ENCODE measurements at regions not wholly inside any gene's neighbourhood (a gene's known extent, or its start where the extent isn't known, plus 50 kb on each side); places are given as distances from the start of the nearest gene placed in this dataset.

DNA sequence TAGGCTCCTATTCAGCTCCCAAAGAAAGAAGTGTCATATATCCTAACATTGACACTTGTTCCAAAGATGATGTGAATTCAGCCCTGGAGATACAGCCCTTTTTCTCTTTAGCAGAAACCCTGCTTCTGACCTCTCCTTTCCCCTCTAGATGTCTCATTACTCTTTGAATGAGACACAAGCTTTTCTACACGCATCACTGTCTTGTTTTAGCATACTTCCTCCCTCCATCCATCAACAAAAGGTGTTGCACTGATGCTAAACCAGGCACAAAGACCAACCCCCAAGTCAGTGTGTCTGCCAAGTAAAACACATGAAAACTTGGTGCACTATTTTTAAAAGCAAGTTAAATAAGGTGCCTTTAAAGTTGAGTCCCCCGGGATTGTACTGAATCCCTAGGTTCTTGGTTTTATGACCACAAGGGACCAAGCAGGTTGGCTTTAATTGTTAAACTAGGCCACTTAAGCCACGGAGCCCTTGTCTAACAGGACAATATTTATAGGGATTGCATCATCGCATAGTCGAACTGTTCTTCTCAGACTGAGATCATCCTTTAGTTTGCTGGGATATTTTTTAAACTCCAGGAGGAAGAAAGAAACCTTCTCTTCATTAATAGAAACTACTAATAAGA is 101.0 kb upstream of the GUCA2B start:
- Histone ChIP-seq H3K4me2 (no peak overlapping the region), H3K27ac (no peak overlapping the region), H3K36me3 (replicated peaks; ENCODE audit: insufficient read depth, low read depth) (no peaks in the 10 kb centered on the region), H3K9me2 (replicated peaks; ENCODE audit: insufficient read depth) (no peaks in the 10 kb centered on the region), H3K27me3 (peaks cover 15% of the 10 kb centered on the region), H3K4me3 (no peak overlapping the region), H3K4me1 (ENCODE audit: insufficient read depth) (no peaks in the 10 kb centered on the region), H3K9me3 (ENCODE audit: low read depth) (no peaks in the 10 kb centered on the region), H3K79me2 (no peaks in the 10 kb centered on the region), H2AFZ (no peak overlapping the region), H4K20me1 (ENCODE audit: insufficient read depth, poor library complexity, severe bottlenecking) (no peaks in the 10 kb centered on the region)
- no peak for DNase-seq (ENCODE audit: low spot score)
- TF ChIP-seq, protein P1, sequence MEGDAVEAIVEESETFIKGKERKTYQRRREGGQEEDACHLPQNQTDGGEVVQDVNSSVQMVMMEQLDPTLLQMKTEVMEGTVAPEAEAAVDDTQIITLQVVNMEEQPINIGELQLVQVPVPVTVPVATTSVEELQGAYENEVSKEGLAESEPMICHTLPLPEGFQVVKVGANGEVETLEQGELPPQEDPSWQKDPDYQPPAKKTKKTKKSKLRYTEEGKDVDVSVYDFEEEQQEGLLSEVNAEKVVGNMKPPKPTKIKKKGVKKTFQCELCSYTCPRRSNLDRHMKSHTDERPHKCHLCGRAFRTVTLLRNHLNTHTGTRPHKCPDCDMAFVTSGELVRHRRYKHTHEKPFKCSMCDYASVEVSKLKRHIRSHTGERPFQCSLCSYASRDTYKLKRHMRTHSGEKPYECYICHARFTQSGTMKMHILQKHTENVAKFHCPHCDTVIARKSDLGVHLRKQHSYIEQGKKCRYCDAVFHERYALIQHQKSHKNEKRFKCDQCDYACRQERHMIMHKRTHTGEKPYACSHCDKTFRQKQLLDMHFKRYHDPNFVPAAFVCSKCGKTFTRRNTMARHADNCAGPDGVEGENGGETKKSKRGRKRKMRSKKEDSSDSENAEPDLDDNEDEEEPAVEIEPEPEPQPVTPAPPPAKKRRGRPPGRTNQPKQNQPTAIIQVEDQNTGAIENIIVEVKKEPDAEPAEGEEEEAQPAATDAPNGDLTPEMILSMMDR (IDR thresholded peaks at IDR 0.05; ENCODE audit: poor library complexity): no peak
- 70% methylated on average over 5 of the region's 5 CpGs for WGBS (ENCODE audit: low lambda C conversion rate, missing lambda C conversion rate)

DNA sequence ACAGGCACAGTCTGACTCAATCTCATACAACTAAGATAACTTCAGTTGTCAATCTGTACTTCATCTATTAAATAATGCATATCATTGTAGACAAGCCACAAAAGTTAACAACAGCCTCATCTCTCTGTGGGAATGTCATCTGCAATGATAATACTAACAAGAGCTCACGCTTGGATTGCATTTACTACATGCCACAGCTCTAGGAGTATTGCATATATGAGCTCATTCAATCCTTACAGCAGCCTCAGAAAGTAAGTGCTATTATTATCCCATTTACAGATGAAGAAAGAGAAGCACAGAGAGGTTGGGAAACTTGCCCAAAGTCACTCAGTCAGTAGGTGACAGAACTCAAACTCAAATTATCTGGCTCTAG is 105.7 kb upstream of the GUCA2B start:
- Histone ChIP-seq H3K9me3 (ENCODE audit: low read depth) (no peaks in the 10 kb centered on the region), H3K4me1 (ENCODE audit: insufficient read depth) (no peaks in the 10 kb centered on the region), H3K36me3 (replicated peaks; ENCODE audit: insufficient read depth, low read depth) (no peaks in the 10 kb centered on the region), H3K9me2 (replicated peaks; ENCODE audit: insufficient read depth) (no peaks in the 10 kb centered on the region), H3K27ac (no peak overlapping the region), H3K79me2 (no peaks in the 10 kb centered on the region), H3K27me3 (peaks cover 15% of the 10 kb centered on the region), H2AFZ (no peak overlapping the region), H3K4me3 (no peak overlapping the region), H3K4me2 (no peak overlapping the region), H4K20me1 (ENCODE audit: insufficient read depth, poor library complexity, severe bottlenecking) (no peaks in the 10 kb centered on the region)
- 70% methylated on average over 1 of the region's 1 CpG for WGBS (ENCODE audit: low lambda C conversion rate, missing lambda C conversion rate)
- no peak for DNase-seq (ENCODE audit: low spot score)
- TF ChIP-seq EZH2 (IDR thresholded peaks at IDR 0.05; ENCODE audit: borderline replicate concordance) (no peak), EZH2phosphoT487 (IDR thresholded peaks at IDR 0.05; ENCODE audit: low read depth, severe bottlenecking, unreplicated experiment) (no peak)
- TF ChIP-seq, protein P1 (IDR thresholded peaks at IDR 0.05; ENCODE audit: poor library complexity): no peak

DNA sequence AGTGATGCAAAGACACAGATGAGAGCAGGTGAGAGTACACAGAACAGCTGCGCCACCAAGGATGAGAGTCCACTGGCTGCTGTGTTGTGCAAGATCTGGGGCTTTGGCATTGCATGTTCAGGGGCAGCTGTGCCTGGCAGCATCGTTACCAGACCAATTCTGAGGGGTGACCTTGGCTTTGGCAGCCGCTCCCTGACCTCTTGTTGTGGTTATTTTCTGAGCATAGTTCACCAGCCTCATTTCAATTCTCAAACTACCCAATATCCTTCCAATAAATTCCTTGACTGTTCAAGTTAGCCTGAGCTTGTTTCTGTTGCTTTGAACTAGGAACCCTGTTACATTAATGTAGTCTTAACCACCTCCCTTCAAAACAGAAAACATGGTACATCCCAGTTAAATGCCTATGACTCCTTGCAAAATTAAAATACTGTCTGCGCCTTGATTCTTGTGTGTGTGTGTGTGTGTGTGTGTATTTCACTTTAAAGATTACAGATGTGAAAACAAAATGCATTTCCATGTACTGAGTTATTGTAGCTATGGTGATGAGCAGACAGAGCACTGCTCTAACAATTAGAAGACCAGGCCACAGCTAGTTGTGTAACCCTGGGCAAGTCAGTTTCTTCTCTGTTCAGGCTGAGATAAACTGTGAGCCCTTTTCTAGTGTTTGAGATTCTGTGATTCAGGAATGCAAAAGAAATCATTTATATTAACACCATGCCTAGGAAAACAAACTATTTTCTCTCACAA is 106.3 kb upstream of the GUCA2B start:
- no peaks in the 10 kb centered on the region for H3K36me3 ChIP-seq (replicated peaks; ENCODE audit: insufficient read depth, low read depth)
- DNase-seq (ENCODE audit: low spot score): peak; percentile 16
- H3K4me2 ChIP-seq: no peak overlapping the region
- H4K20me1 ChIP-seq (ENCODE audit: insufficient read depth, poor library complexity, severe bottlenecking): no peaks in the 10 kb centered on the region
- no peaks in the 10 kb centered on the region for H3K9me3 ChIP-seq (ENCODE audit: low read depth)
- peaks cover 15% of the 10 kb centered on the region for H3K27me3 ChIP-seq
- no peaks in the 10 kb centered on the region for H3K79me2 ChIP-seq
- 82% methylated on average over 4 of the region's 4 CpGs for WGBS (ENCODE audit: low lambda C conversion rate, missing lambda C conversion rate)
- no peak overlapping the region for H3K4me3 ChIP-seq
- H2AFZ ChIP-seq: no peak overlapping the region
- H3K27ac ChIP-seq: no peak overlapping the region
- TF ChIP-seq EZH2phosphoT487 (IDR thresholded peaks at IDR 0.05; ENCODE audit: low read depth, severe bottlenecking, unreplicated experiment): no peak
- TF ChIP-seq EZH2 (IDR thresholded peaks at IDR 0.05; ENCODE audit: borderline replicate concordance): no peak
- TF ChIP-seq, protein P1 (IDR thresholded peaks at IDR 0.05; ENCODE audit: poor library complexity): no peak
- no peaks in the 10 kb centered on the region for H3K4me1 ChIP-seq (ENCODE audit: insufficient read depth)
- no peaks in the 10 kb centered on the region for H3K9me2 ChIP-seq (replicated peaks; ENCODE audit: insufficient read depth)

Data from hepatocyte (in vitro differentiated cells).